Activated CD8-positive, alpha-beta memory T cell treated with anti-CD3 and anti-CD28 coated beads, Interleukin-2, amount 50 U/mL, for 24 hours (primary cell): ENCODE measurements at regions not wholly inside any gene's neighbourhood (a gene's known extent, or its start where the extent isn't known, plus 50 kb on each side); places are given as distances from the start of the nearest gene placed in this dataset.
"Not testable (repeated sequence)": the region's sequence is repeated elsewhere in the genome, so short reads cannot be mapped to it uniquely, and the experiment has no call there.

ENCODE experiments used
- DNase-seq: peaks from one replicate; pipeline ENCODE4 v3.0.0-alpha.2; 2020; ENCODE audit errors: extremely low read depth

GRCh38 chr2:192544371-192544955 is 349.7 kb upstream of the TMEFF2 start:
- DNase-seq = no peak

DNA sequence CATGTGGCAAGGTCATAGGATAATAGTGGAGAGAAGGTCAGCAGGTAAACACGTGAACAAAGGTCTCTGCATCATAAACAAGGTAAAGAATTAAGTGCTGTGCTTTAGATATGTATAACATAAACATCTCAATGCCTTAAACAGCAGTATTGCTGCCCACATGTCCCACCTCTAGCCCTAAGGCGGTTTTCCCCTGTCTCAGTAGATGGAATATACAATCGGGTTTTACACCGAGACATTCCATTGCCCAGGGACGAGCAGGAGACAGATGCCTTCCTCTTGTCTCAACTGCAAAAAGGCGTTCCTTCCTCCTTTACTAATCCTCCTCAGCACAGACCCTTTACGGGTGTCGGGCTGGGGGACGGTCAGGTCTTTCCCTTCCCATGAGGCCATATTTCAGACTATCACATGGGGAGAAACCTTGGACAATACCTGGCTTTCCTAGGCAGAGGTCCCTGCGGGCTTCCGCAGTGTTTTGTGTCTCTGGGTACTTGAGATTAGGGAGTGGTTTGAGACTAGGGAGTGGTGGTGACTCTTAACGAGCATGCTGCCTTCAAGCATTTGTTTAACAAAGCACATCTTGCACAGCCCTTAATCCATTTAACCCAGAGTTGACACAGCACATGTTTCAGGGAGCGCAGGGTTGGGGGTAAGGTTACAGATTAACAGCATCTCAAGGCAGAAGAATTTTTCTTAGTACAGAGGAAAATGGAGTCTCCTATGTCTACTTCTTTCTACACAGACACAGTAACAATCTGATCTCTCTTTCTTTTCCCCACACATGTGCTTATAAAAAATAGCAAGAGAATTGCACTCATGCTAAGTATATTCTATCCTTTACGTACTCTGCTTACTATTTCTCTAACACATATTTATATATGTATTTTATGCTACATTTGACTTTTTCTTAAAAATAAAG is 347.7 kb upstream of the TMEFF2 start:
- DNase-seq = not testable (repeated sequence)

- DNase-seq = no peak
Measured at GRCh38 chr2:192539306-192539705, 344.6 kb upstream of the TMEFF2 start.

GRCh38 chr2:192536922-192537624 is 342.3 kb upstream of the TMEFF2 start:
- DNase-seq = no peak

DNA sequence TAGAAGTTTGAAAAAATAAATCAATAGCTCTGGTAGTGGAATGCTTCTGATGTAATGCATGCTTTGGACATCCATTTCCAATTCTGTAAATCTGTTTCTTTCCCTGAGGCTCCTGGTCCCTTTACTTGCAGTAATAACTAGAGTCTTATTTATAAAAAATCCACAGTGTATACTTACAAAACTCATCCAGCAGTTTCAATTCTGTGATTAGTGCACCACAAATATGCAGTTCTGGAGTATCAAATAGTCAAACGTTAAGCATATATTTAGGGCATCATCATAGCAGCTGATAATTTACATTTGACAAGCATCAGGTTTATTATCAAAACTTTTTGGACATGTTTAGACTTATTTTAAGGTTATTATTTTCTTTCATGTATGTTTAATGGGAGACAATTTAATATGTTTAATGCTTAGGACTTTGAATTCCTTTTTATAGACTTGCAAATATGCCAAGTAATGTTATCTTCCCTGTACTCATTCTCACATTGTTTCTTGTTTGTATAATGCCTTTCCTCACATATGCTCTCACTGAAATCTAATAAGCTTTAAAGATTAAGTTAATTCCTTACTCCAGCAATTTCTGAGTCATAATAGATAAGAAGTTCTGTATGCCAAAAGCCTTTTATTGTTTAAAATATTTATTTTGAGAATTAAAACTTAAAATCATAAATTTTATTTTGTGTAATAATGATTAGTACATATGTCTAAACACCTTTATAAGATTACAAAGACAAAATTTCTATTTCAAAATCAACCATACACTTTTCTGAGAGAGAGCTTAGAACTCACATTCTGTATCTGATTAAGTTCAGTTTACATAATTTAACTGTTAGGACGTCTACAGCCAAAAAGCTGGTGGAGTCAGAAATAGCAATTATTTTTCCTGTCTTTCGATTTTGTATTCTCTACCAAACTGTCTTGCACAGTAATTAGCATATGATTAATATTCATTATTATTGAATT is 341.5 kb upstream of the TMEFF2 start:
- no peak for DNase-seq

GRCh38 chr2:192534072-192534471 is 339.3 kb upstream of the TMEFF2 start:
- DNase-seq = no peak

DNA sequence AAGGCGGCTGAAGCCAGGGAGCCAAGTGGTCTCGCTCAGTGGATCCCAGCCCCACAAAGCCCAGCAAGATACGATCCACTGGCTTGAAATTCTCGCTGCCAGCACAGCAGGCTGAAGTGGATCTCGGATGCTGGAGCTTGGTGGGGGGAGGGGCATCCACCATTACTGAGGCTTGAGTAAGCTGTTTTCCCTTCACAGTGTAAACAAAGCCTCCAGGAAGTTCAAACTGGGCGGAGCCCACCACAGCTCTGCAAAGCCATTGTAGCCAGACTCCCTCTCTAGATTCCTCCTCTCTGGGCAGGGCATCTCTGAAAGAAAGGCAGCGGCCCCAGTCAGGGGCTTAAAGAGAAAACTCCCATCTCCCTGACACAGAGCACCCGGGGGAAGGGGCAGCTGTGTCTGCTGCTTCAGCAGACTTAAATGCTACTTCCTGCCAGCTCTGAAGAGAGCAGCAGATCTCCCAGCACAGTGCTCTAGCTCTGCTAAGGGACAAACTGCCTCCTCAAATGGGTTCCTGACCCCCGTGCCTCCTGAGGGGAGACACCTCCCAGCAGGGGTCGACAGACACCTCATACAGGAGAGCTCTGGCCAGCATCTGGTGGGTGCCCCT is 330.0 kb upstream of the TMEFF2 start:
- DNase-seq = not testable (repeated sequence)

- not testable (repeated sequence) for DNase-seq
Measured at GRCh38 chr2:192524214-192524613, 329.5 kb upstream of the TMEFF2 start.

- no peak for DNase-seq
Measured at GRCh38 chr2:192515937-192516336, 321.2 kb upstream of the TMEFF2 start.

GRCh38 chr2:192513575-192513974 is 318.8 kb upstream of the TMEFF2 start:
- DNase-seq = no peak

- DNase-seq = not testable (repeated sequence)
Measured at GRCh38 chr2:192507836-192508450, 313.2 kb upstream of the TMEFF2 start.

GRCh38 chr2:192500550-192501200 is 305.9 kb upstream of the TMEFF2 start:
- DNase-seq = no peak

DNA sequence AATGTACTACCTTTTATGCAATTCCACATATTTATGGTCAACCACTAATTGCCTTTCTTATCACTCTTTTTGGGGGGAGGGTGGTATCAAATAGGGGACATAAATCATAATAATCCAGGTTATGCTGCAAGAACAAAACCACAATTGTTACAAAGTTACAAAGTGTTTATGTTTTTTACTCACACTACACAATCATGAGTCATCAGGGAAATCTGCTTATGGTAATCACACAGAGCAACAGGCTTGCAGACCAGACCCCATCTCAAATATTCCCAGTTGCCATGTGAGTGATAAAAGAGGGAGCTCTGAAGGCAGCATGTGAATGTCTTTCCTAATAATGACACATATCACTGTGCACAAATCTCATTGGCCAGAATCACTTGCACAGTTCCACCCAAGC is 304.7 kb upstream of the TMEFF2 start:
- no peak for DNase-seq

DNA sequence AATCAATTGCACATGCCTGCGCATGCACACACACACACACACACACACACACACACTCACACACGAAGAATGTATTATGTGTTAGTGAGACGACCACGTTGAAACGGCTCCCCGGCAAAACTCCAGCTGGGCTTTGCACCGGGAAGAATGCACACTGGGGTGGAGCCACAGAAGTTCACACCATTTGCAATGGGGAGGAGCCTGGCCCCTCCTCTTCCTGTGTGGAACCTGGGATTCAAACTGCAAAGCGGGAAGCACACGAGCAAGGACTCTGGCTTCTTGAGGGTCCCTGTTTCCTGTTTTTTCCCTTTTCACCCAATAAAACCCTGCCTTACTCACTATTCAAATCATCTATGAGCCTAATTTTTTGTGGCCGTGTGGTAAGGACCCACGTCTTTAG is 304.0 kb upstream of the TMEFF2 start:
- DNase-seq = no peak

DNA sequence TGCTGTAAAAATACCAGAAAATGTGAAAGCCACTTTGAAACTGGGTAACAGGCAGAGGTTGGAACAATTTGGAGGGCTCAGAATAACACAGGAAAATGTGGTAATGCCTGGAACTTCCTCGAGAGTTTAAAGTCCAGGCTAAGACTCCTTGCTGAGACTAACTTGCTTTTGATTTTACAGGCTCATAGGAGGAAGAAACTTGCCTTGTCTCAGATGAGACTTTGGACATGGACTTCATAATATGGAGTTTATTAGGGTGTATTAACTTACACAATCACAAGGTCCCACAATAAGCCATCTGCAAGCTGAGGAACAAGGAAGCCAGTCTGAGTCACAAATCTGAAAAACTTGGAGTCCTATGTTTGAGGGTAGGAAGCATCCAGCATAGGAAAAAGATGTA is 293.4 kb upstream of the TMEFF2 start:
- DNase-seq = not testable (repeated sequence)

DNA sequence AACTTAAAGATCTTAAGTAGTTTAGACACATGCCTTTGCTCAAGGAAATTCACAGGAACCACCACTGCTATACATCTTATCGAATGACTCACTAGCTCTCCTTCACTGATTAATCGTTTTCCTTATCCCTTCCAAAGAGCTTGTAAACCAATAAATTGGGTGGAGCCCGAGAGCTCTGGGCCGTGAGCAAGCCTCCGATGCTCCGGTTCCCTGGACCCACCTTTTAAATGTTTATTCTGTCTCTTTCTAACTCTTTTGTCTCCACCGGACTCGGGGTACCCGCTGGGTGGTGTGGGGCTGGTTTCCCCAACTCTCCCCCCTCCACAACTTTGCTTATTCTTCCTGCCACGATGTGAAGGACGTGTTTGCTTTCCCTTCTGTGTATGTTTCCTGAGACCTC is 292.9 kb upstream of the TMEFF2 start:
- DNase-seq = no peak

DNA sequence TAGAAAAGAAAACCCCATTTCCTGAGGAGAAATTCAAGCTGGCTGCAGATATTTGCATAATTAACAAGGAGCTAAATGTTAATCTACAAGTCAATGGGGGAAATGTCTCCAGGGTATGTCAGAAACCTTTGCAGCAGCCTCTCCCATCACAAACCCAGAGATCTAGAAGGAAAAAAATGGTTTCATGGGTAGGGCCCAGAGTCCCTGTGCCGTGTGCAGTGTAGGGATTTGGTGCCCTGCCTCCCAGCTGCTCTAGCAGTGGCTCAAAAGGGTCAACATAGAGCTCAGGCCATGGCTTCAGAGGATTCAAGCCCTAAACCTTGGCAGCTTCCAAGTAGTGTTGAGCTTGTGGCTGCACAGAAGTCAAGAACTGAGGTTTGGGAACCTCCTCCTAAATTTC is 290.2 kb upstream of the TMEFF2 start:
- no peak for DNase-seq

GRCh38 chr2:192480984-192481383 is 286.3 kb upstream of the TMEFF2 start:
- no peak for DNase-seq

GRCh38 chr2:192473331-192473730 is 278.6 kb upstream of the TMEFF2 start:
- no peak for DNase-seq

- DNase-seq = no peak
Measured at GRCh38 chr2:192471982-192472381, 277.2 kb upstream of the TMEFF2 start.
